ENCODE measurements at regions not wholly inside any gene's neighbourhood (a gene's known extent, or its start where the extent isn't known, plus 50 kb on each side); places are given as distances from the start of the nearest gene placed in this dataset.

DNA sequence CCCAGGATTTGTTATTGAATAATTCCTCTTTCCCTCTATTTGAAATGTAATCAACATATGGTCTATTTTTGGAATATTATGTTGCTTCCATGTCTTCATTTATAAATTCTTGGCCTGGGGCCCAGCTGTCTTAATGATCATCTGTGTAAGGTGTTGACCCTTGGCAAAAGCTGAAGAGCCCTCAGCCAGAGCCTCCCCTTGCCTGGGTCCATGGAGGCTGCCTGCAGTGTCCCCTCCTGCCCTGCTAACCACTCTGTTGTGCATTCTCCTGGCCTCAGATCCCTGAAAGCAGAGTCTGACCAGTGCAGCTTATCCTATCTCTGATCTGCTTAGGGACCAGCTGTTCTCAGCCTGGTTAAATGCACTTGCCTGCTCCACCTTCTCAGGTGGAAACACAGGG, 226.1 kb upstream of the APCDD1 start:
- H3K36me3 ChIP-seq (ENCODE audit: control insufficient read depth, insufficient read depth, low read length): no peaks in the 10 kb centered on the region
- in situ Hi-C loops (cut with MboI; ENCODE audit: low sequenced_read_pairs): no loop called here
- no peaks in the 10 kb centered on the region for H4K20me1 ChIP-seq (ENCODE audit: insufficient read depth, low read length)
- H3K23ac ChIP-seq (ENCODE audit: low read depth, low read length): no peak overlapping the region
- no peak overlapping the region for H4K91ac ChIP-seq (ENCODE audit: insufficient read depth, low read depth, low read length)
- peaks cover 21% of the 10 kb centered on the region for H3K9me3 ChIP-seq (ENCODE audit: control insufficient read depth, insufficient read depth, low read length)
- H2AK5ac ChIP-seq (ENCODE audit: low read depth, low read length): no peak overlapping the region
- POLR2A ChIA-PET (ENCODE audit: unreplicated experiment): no interaction called here
- dilution Hi-C loops (cut with HindIII; ENCODE audit: low sequenced_read_pairs, unreplicated experiment): no loop called here
- H3K9ac ChIP-seq (ENCODE audit: low read depth, low read length): no peak overlapping the region
- ATAC-seq (ENCODE audit: low read depth) (no peak), DNase-seq (no peak)
- no peak overlapping the region for H3K4ac ChIP-seq (ENCODE audit: low read depth, low read length)
- no peak overlapping the region for H2BK120ac ChIP-seq (ENCODE audit: low read depth, low read length)
- H3K4me3 ChIP-seq (ENCODE audit: insufficient read depth, low read depth, low read length): no peak overlapping the region
- H2BK15ac ChIP-seq (ENCODE audit: low read depth, low read length): no peak overlapping the region
- H3K27ac ChIP-seq (ENCODE audit: insufficient read depth, low read length): no peak overlapping the region
- peak overlapping the region; percentile 32 for H2AFZ ChIP-seq (replicated peaks; ENCODE audit: low read length, poor library complexity)
- H2BK20ac ChIP-seq (ENCODE audit: low read depth, low read length): no peak overlapping the region
- no peak for TF ChIP-seq RAD21 (IDR thresholded peaks at IDR 0.05; ENCODE audit: low read length)
- no peak for TF ChIP-seq POLR2A (IDR thresholded peaks at IDR 0.05; ENCODE audit: low read depth, low read length)
- TF ChIP-seq CEBPB (IDR thresholded peaks at IDR 0.05; ENCODE audit: low read depth, low read length): no peak
- no peak for TF ChIP-seq RFX5 (IDR thresholded peaks at IDR 0.05; ENCODE audit: low read depth, low read length)
- TF ChIP-seq MAFK (IDR thresholded peaks at IDR 0.05; ENCODE audit: low read depth, low read length): no peak
- TF ChIP-seq SMC3 (IDR thresholded peaks at IDR 0.05; ENCODE audit: low read depth, low read length): no peak
- TF ChIP-seq, protein P1, sequence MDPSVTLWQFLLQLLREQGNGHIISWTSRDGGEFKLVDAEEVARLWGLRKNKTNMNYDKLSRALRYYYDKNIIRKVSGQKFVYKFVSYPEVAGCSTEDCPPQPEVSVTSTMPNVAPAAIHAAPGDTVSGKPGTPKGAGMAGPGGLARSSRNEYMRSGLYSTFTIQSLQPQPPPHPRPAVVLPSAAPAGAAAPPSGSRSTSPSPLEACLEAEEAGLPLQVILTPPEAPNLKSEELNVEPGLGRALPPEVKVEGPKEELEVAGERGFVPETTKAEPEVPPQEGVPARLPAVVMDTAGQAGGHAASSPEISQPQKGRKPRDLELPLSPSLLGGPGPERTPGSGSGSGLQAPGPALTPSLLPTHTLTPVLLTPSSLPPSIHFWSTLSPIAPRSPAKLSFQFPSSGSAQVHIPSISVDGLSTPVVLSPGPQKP (IDR thresholded peaks at IDR 0.05; ENCODE audit: borderline replicate concordance, low read depth, low read length): no peak
- TF ChIP-seq, protein P2, sequence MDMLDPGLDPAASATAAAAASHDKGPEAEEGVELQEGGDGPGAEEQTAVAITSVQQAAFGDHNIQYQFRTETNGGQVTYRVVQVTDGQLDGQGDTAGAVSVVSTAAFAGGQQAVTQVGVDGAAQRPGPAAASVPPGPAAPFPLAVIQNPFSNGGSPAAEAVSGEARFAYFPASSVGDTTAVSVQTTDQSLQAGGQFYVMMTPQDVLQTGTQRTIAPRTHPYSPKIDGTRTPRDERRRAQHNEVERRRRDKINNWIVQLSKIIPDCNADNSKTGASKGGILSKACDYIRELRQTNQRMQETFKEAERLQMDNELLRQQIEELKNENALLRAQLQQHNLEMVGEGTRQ (IDR thresholded peaks at IDR 0.05; ENCODE audit: low read depth, low read length): no peak
- TF ChIP-seq BHLHE40 (IDR thresholded peaks at IDR 0.05; ENCODE audit: low read depth, low read length): no peak
- no peak for TF ChIP-seq RCOR1 (IDR thresholded peaks at IDR 0.05; ENCODE audit: insufficient replicate concordance, low read length)
- no peak overlapping the region for H3K14ac ChIP-seq (replicated peaks; ENCODE audit: low read depth, low read length)
- intact Hi-C loops (cut with micrococcal nuclease): no loop called here
- H2AK9ac ChIP-seq (replicated peaks; ENCODE audit: low read depth, low read length, poor library complexity): no peak overlapping the region
- H3K4me2 ChIP-seq (ENCODE audit: low read depth, low read length): no peak overlapping the region
- CTCF ChIA-PET: no interaction called here
- H4K8ac ChIP-seq (ENCODE audit: low read depth in 2 of 2, low read length in 2 of 2): no peak overlapping the region
- H2BK5ac ChIP-seq (ENCODE audit: low read depth, low read length, poor library complexity, severe bottlenecking): no peak overlapping the region
- no peaks in the 10 kb centered on the region for H3K79me1 ChIP-seq (ENCODE audit: low read depth in 1 of 2, low read length in 2 of 2)
- no TSS peak for BruUV-seq (replicated peaks)
- no peaks in the 10 kb centered on the region for H3K9me1 ChIP-seq (ENCODE audit: insufficient read depth, low read length)
- H4K5ac ChIP-seq (ENCODE audit: low read depth, low read length): no peak overlapping the region
- no peak overlapping the region for H3K56ac ChIP-seq (ENCODE audit: extremely low read depth, insufficient read depth, low read length)
- H3K27me3 ChIP-seq (ENCODE audit: control insufficient read depth, insufficient read depth, low read length): no peaks in the 10 kb centered on the region
- H3K18ac ChIP-seq (ENCODE audit: low read depth, low read length): no peak overlapping the region
- no peaks in the 10 kb centered on the region for H3K4me1 ChIP-seq (ENCODE audit: control insufficient read depth, insufficient read depth, low read length)

Measured in IMR-90 (cell line).